ENCODE measurements at regions not wholly inside any gene's neighbourhood (a gene's known extent, or its start where the extent isn't known, plus 50 kb on each side); places are given as distances from the start of the nearest gene placed in this dataset.

DNA sequence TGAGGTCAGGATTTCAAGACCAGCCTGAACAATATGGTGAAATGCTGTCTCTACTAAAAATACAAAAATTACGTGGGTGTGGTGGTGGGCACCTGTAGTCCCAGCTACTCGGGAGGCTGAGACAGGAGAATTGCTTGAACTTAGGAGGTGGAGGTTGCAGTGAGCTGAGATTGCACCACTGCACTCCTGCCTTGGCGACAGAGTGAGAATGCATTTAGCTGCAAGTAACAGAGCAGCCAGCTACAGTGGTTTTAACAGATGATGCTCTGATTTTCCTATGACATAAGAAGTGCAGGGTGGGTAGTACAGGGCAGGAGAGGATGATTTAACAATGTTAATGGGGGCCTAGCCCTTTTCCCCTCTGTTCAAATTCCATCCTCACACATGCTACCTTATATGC is 267.9 kb downstream of the RPLP1 start:
- FAIRE-seq: no peak
- no peak for DNase-seq (ENCODE audit: insufficient read length, low spot score)
- TF ChIP-seq, protein P1, sequence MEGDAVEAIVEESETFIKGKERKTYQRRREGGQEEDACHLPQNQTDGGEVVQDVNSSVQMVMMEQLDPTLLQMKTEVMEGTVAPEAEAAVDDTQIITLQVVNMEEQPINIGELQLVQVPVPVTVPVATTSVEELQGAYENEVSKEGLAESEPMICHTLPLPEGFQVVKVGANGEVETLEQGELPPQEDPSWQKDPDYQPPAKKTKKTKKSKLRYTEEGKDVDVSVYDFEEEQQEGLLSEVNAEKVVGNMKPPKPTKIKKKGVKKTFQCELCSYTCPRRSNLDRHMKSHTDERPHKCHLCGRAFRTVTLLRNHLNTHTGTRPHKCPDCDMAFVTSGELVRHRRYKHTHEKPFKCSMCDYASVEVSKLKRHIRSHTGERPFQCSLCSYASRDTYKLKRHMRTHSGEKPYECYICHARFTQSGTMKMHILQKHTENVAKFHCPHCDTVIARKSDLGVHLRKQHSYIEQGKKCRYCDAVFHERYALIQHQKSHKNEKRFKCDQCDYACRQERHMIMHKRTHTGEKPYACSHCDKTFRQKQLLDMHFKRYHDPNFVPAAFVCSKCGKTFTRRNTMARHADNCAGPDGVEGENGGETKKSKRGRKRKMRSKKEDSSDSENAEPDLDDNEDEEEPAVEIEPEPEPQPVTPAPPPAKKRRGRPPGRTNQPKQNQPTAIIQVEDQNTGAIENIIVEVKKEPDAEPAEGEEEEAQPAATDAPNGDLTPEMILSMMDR (IDR thresholded peaks at IDR 0.05; ENCODE audit: insufficient read depth, missing control alignments): no peak

GRCh38 chr15:69722924-69723323 is 270.3 kb downstream of the RPLP1 start:
- DNase-seq (ENCODE audit: insufficient read length, low spot score) (no peak), FAIRE-seq (no peak)
- TF ChIP-seq, protein P1 (IDR thresholded peaks at IDR 0.05; ENCODE audit: insufficient read depth, missing control alignments): no peak

- TF ChIP-seq, protein P1 (IDR thresholded peaks at IDR 0.05; ENCODE audit: insufficient read depth, missing control alignments): no peak
- FAIRE-seq (no peak), DNase-seq (ENCODE audit: insufficient read length, low spot score) (no peak)
Observed at GRCh38 chr15:69723404-69724096, 270.9 kb downstream of the RPLP1 start.

DNA sequence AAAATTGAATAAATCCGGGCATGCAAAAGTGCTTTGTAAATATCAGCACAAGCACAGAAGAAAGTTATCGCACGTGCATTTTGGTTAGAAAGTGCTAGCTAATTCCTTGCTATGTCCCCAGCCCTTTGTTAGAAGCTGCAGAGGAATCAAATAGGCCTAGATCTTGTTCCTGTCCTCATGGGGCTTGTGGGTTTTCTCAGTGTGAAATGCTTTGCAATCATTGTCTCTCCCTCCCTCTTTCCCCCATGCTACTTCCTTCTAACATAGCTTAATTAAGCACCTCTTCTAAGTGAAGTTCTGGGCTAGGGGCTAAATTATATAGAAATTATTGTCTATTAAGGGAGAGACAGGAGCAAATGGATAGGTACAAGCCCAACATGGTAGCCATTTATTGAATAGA is 271.7 kb downstream of the RPLP1 start:
- FAIRE-seq: no peak

DNA sequence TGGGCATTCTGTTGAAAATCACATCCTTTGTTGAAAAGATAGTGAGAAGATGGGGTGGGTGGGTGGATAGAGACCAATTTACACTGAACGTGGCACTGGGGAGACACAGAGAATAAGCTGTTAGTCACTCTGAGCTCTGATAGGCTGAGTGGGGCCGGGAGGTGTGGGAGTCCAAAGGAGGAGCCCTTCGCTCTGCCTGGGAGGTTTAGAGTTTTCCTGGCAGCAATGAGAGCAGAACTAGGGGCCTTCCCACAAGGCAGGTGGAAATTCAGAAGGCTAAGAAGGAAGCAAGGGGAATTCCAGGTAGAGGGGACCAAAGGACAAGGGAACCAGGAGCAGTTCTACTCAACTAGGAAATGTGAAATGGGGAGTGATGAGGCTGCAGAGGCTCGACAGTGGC is 272.7 kb downstream of the RPLP1 start:
- TF ChIP-seq, protein P1 (IDR thresholded peaks at IDR 0.05; ENCODE audit: insufficient read depth, missing control alignments): no peak
- DNase-seq (ENCODE audit: insufficient read length, low spot score) (no peak), FAIRE-seq (no peak)

More for the DNA sequence above, 271.7 kb downstream of the RPLP1 start:
- TF ChIP-seq, protein P1 (IDR thresholded peaks at IDR 0.05; ENCODE audit: insufficient read depth, missing control alignments): no peak
- no peak for DNase-seq (ENCODE audit: insufficient read length, low spot score)

- DNase-seq (ENCODE audit: insufficient read length, low spot score): no peak
- TF ChIP-seq, protein P1 (IDR thresholded peaks at IDR 0.05; ENCODE audit: insufficient read depth, missing control alignments): no peak
- no peak for FAIRE-seq
Observed at GRCh38 chr15:69725957-69726356, 273.3 kb downstream of the RPLP1 start.

- TF ChIP-seq, protein P1 (IDR thresholded peaks at IDR 0.05; ENCODE audit: insufficient read depth, missing control alignments): no peak
- FAIRE-seq (no peak), DNase-seq (ENCODE audit: insufficient read length, low spot score) (no peak)
Observed at GRCh38 chr15:69727121-69727924, 274.7 kb downstream of the RPLP1 start.

Data from D721Med (cell line).